DMS53 treated with DMSO at 0.1 percent for 48 hours (cell line): ENCODE measurements at regions not wholly inside any gene's neighbourhood (a gene's known extent, or its start where the extent isn't known, plus 50 kb on each side); places are given as distances from the start of the nearest gene placed in this dataset.

Experiments
- DNase-seq: peaks from one replicate; lab custom pipeline; 2025; ENCODE audit not compliant: unreplicated experiment; lab: John Stamatoyannopoulos, UW

GRCh38 chr6:8494730-8495129 is 59.4 kb upstream of the SLC35B3 start:
- DNase-seq = no peak

GRCh38 chr6:8492536-8493133 is 57.3 kb upstream of the SLC35B3 start:
- DNase-seq = no peak
